ENCODE measurements at regions not wholly inside any gene's neighbourhood (a gene's known extent, or its start where the extent isn't known, plus 50 kb on each side); places are given as distances from the start of the nearest gene placed in this dataset.

DNA sequence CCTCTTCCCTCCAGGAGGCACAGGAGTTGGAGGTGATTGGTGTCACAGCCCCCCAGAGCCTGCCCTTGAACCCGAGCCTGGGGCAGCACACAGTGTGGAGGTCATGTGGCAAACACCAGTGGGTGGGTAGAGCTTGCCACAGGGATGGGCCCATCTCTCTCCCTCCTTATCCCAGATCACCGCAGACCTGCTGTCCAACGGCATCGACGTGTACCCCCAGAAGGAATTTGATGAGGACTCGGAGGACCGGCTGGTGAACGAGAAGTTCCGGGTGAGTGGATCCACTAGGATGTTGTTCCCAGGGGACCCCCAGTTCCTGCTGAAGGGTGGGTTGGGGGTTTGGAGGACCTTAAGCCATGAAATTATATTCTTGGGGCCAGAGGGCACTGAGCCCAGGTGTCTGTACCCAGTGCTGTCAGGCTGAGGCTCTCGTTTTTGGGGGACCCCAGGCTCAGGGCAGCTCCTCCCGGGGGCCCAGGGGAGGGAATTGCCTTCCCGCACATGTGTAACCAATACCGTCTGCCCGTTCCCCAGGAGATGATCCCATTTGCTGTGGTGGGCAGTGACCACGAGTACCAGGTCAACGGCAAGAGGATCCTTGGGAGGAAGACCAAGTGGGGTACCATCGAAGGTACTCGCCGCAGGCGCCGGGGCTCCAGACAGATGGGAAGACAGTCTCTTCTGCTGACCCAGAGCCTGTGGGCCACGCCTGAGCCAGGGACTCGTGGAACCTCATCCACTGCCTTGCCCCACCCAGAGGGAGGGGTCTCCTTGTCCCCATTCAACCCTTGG, 351.9 kb downstream of the SEC14L1 start:
- peak in 1 of 2 donors; percentile 1 for DNase-seq

- no peak for DNase-seq
Observed at GRCh38 chr17:77493238-77493820, 352.6 kb downstream of the SEC14L1 start.

DNA sequence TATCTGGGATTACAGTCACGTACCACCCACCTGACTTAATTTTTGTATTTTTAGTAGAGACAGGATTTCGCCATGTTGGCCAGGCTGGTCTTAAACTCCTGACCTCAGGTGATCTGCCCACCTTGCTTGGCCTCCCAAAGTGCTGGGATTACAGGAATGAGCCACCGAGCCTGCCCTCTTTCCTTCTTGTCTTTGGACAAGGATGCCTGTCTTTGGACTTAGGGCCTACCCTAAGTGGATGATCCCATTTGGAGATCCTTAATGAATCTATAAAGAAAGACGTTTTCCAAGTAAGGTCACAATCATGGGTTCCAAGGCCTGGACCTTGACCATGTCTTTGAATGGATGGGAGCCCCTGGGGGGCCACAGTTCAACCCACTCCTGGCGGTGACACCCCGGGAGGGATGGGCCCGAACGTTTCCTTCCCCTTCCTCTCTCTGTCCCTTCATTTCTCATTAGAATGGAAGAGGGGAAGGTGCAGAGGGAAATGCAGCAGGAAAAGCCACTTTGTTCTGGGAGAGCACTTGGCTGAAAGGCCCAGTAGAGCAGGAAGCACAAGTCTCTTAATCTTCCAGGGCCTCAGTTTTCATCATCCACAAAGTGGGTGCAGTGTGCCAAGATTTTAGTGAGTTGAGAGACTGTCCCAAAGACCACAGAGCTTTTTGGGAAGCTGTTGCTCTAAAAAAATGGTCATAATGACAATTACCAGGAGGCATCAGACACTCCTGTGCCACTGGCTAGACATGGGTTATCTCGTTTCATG, 353.3 kb downstream of the SEC14L1 start:
- peak in 1 of 2 donors; percentile 0 for DNase-seq

DNA sequence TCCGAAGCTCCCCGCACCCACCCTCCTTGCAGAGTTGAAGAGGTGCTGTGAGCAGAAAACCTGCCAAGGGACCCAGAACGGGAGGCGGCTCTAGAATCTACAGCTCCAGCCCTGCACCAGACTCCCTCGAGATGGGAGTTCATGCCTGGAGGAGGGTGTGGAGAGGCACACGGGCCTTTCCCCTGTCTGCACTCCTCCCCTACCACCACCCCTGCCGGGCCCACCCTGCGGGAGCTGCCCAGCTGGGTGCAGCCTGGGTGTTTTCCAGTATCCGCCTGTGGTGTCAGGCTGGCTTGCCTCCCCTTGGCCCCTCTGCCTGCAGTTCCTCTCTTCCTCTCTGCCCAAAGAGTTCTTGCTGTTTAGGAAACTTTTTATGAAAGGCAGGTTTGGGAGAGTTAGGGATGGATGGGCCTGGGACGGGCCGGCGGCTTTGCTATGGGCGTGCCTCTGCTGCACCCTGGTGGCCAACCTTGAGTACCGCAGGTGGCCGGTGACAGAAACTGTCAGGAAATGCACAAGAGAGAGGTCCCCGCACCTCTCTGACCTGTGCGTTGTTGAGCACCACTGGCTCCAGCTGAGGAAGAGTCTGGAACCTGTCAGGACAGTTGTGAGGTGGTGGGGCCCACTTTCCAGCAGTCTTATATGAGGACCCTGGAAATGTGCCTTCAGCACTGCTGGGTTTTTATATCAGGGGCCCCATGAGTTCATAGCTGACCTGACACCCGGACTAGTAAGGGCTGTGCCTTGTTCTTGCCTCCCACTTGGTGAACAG, 354.1 kb downstream of the SEC14L1 start:
- DNase-seq: peak; percentile 80 to 82

DNA sequence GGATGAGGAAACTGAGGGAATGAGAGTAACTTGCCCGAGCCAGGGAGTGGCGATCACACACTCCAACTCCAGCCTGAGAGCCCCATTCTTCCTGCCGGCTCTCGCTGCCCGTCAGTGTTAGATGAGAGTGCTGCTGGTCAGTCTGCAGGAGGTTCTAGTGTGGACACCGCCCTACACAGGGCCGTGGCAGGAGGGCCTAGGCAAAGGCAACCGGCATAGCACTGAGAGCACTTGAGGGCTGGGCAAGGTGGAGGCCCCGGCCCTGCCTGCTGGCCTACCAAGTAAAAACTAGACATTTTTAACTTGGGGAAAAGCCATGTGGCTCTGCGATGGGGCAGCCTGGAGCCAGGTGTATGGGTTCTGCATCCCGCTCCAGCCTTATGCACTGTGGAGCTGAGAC, 354.8 kb downstream of the SEC14L1 start:
- DNase-seq: no peak

GRCh38 chr17:77496401-77496801, 355.6 kb downstream of the SEC14L1 start:
- no peak for DNase-seq

GRCh38 chr17:77496831-77497577, 356.2 kb downstream of the SEC14L1 start:
- DNase-seq: no peak

GRCh38 chr17:77497578-77497934, 356.8 kb downstream of the SEC14L1 start:
- DNase-seq: no peak

GRCh38 chr17:77498091-77498741, 357.4 kb downstream of the SEC14L1 start:
- DNase-seq: no peak

DNA sequence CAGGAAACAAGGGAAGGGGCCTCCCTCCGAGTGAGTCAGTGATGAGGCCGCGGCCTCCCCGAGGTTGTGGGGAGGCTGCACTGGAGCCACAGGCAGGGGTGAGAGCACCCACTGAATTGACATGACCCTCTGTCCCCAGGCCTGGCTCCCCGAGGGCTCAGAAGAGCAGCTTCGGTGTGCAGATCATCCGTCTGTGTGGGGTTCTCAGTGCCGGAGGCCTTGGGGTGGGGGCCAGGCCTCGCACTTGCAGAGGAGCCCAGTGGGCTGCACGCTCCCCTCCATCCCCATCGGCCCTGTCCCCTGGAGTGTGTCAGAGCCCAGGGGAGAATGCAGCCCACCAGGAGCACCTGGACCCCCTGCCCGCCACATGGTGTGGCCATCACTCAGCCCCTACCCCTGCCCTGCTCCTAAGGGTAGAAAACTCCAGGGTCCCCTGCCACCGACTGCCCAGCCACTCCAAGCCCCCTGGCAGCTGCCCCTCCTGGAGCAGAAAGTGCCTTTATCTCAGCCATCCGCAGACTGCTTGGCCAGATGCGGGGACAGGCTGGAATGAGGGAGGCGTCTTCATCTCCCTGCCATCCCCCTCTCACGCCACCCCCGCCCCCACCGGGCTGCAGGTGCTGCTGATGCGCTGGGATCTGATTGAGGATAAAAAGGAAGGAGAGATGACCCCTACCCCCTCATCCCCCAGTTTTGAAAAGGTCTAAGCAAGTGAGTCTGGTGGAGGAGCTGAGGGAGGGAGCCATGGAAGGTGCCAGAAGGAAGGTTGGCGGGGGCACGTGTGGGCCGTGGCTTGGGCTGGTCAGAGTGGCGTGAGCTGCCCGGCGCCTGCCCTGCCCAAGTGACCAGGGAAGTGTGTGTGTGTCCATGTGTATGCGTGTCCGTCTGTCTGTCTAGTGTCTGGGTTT, 358.3 kb downstream of the SEC14L1 start:
- no peak for DNase-seq

DNA sequence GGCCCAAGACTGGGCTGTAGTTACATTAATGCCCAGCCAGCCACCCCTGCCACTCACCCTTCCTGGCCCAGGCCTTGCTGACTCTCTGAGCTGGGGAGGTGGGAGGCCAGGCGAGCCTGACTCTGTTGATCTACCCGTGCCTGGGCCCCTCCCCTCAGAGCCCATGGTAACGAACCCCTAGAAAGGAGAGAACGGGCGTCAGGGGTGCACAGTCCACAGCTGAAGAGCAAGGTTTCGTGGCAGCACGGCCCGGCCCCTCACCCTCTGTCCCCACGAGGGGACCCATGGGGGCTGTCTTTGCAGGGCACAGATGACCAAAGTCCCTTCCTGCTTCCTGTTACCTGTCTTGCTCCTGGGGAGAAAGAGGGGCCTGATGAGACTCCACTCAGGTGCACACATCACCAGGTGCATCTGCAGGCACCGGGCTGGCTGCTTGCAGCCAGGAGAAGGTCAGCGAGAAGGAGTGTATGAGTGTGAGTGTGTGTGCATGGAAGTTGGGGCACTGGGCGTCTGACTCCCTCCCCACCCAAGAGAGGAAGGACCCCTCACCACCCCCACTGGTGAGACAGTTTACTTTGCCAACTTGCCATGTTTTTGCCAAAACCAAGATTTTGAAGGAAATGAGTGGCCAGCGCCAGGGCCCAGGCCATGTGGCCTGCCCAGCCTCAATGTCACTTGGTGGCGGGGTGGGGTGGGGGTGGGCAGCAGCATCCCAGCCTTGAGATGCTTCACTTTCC, 359.1 kb downstream of the SEC14L1 start:
- DNase-seq: no peak

GRCh38 chr17:77501101-77501566, 360.4 kb downstream of the SEC14L1 start:
- peak; percentile 57 to 59 for DNase-seq

GRCh38 chr17:77501751-77502625, 361.2 kb downstream of the SEC14L1 start:
- DNase-seq: no peak

GRCh38 chr17:77502626-77503292, 362.0 kb downstream of the SEC14L1 start:
- no peak for DNase-seq

- no peak for DNase-seq
Observed at GRCh38 chr17:77503293-77503655, 362.5 kb downstream of the SEC14L1 start.

- no peak for DNase-seq
Observed at GRCh38 chr17:77503916-77504651, 363.3 kb downstream of the SEC14L1 start.

DNA sequence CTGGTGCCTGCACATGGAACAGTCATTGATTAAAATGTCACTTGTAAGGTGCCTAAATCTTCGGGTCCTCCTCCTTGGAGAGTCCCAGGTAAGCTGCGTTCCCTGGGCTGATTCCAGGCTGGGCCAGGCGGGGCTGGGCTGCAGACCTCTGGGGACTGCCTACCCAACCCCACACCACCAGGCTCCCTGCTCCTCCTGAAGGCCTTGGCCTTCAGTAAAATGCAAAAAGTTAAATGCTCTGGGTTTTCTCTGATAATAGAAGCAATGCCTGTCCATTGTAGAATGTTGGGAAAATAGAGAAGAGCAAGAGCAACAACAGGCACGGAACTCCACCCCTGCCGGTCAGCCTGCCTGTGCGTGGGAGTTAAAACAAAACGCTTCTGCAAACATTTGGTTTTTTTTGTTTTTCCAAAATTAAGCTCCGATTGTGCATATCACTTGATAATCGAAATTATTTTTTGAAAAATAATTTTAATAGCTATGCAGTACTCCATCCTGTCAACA, 363.9 kb downstream of the SEC14L1 start:
- no peak for DNase-seq

All from stimulated activated CD4-positive, alpha-beta T cell treated with anti-CD3 and anti-CD28 coated beads, Interleukin-2, amount 100 ng/mL, for 24 hours (primary cell).